Retinal pigment epithelial cell (primary cell): ENCODE measurements at regions not wholly inside any gene's neighbourhood (a gene's known extent, or its start where the extent isn't known, plus 50 kb on each side); places are given as distances from the start of the nearest gene placed in this dataset.

Source experiments
- DNase-seq: peaks from one replicate; pipeline ENCODE4 v3.0.0-alpha.2; 2010; ENCODE audit warnings: low read depth
- H3K4me3 ChIP-seq: 2 replicates; pipeline ENCODE4 v1.5.1; 2011; ENCODE audit warnings: mild to moderate bottlenecking, low read length, control low read depth, moderate library complexity
- TF ChIP-seq, protein P1 (sequence below): conservative IDR thresholded peaks from 2 replicates; pipeline ENCODE4 v1.5.1; 2011; ENCODE audit warnings: low read depth, low read length, control low read depth, inconsistent platforms

DNA sequence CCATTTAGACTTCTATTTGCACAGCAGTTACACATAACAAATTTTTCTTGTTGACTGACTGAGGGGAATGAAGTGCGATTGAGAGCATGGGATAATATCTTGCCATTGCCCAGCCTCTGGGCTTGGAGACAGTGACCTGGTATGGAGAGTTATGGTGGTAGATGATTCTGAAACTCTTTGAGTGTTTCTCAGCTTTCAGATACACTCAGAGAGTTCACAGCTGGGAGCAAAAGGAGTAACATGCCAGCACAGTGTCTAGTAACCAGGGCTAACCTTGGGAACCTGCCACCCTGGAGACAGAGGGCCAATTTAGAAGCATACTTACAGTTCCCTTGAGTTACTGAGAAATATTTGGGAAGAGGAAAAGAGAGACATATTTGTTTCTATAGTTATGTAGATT lies 1099.3 kb upstream of the CELF4 start:
- no peak overlapping the region for H3K4me3 ChIP-seq
- DNase-seq = no peak
- TF ChIP-seq, protein P1, sequence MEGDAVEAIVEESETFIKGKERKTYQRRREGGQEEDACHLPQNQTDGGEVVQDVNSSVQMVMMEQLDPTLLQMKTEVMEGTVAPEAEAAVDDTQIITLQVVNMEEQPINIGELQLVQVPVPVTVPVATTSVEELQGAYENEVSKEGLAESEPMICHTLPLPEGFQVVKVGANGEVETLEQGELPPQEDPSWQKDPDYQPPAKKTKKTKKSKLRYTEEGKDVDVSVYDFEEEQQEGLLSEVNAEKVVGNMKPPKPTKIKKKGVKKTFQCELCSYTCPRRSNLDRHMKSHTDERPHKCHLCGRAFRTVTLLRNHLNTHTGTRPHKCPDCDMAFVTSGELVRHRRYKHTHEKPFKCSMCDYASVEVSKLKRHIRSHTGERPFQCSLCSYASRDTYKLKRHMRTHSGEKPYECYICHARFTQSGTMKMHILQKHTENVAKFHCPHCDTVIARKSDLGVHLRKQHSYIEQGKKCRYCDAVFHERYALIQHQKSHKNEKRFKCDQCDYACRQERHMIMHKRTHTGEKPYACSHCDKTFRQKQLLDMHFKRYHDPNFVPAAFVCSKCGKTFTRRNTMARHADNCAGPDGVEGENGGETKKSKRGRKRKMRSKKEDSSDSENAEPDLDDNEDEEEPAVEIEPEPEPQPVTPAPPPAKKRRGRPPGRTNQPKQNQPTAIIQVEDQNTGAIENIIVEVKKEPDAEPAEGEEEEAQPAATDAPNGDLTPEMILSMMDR = no peak

DNA sequence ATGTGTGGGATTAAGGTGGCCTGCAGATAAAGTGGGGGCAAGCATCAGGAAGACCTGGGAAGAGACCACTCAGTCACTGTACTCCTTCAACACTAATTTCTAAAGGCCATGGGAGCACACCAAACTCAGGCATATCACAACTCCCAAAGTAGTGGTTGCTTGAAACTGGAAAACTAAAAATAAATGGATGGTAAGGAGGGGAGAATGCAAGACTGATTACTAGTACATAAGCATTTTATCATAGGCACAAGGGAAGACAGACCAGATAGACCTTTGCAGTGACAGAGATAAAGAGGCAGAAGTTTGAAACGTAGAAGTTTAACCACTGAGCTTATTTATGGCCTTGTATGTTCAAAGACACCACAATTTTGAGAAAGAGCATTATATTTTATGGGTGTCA lies 1098.1 kb upstream of the CELF4 start:
- no peak overlapping the region for H3K4me3 ChIP-seq
- DNase-seq = no peak
- TF ChIP-seq, protein P1 = no peak

DNA sequence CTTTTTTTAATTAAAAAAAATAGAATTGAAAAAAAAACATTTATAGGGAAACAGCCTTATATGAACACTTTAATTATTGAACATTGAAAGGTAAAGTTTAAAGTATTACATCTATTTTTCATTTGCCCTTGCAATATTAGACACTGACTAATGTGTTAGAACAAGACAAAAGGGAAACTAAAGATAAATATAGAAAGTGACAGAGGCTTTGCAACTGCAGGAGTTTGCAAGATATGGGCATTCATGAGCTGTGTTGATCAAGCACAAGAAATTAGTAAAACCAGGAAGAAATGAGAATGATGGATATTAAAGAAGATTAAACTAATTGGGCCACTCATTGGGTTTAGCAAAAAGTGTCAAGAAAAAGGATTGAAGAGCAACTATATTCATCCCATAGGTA lies 1097.7 kb upstream of the CELF4 start:
- TF ChIP-seq, protein P1 = no peak
- H3K4me3 ChIP-seq = no peak overlapping the region
- DNase-seq = no peak

DNA sequence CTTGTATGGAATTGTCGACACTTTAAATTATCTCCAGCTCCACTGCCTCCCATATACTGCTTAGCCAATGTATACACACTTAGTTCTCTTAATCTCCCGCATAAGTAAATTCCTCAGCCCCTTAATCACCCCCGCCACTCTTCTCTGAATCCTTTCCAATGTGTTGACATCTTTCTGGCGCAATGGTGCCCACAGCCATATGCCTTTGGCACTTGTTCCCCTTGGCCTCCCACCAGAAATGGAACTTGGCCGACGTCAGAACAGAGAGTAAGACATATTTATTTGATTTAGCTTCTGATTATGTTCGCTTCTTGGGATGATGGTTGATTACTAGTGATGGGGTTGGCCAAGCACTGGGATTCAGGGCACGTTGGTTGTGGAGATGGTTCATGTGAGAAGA lies 1089.3 kb upstream of the CELF4 start:
- peak; percentile 3 for DNase-seq
- no peak overlapping the region for H3K4me3 ChIP-seq
- TF ChIP-seq, protein P1 = no peak

DNA sequence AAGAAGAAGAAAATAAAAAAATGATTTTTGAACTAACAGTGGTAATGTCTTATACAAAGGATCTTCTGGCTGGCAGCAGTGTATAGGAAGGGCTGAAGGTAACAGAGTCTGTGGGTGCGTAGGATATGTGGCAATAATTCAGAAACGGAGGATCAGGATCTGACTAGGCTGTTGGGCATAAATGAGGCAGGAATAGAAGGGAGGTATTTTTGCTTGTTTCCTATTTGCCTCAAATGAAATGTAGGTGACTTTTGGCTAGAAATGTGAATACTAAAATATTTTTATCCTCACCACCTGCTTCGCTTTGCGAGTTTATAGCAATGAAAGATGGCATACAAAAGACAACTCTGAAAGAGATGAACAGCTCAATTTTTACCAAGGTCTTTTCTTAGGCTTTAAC lies 1086.1 kb upstream of the CELF4 start:
- TF ChIP-seq, protein P1 = no peak
- no peak for DNase-seq
- H3K4me3 ChIP-seq = no peak overlapping the region

DNA sequence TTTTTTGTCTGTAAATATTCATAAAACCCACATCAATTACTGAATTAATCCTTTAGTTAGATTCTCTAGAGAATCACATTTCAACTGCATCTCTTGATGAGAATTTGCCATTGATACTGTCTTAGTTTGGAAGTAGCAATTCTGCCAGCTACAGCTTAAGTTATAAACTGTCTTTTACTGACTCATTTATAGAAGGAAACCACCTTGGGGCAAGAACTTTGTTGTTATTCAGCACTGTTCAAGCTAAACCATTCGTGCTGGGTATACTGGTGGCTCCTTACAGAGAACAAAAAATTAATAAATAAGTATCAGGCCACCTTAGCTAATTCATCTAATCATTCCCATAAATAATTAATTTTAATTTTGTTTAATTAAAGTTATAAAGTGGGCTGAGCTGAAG lies 1082.6 kb upstream of the CELF4 start:
- DNase-seq = no peak
- H3K4me3 ChIP-seq = no peak overlapping the region
- TF ChIP-seq, protein P1 = no peak

DNA sequence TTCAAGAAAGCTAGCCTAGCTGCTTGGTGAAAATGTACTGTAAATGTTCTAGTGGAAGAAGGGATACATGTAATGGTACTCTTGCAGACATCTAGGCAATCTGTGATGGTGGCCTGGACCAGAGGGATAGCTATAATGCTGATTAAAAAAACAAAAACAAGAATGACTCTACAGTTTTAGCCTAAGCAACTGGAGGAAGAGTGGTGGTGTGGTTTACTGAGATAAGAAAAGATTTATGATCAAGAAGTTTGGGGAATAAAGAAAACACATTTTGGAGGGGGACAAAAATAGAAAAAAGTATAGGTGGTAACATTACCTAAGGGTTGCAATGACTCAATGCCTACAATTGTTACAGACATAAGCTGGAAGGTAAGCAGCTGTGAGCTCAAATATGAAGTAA lies 1080.7 kb upstream of the CELF4 start:
- TF ChIP-seq, protein P1 = no peak
- no peak for DNase-seq
- no peak overlapping the region for H3K4me3 ChIP-seq
